ENCODE measurements at regions not wholly inside any gene's neighbourhood (a gene's known extent, or its start where the extent isn't known, plus 50 kb on each side); places are given as distances from the start of the nearest gene placed in this dataset.

DNA sequence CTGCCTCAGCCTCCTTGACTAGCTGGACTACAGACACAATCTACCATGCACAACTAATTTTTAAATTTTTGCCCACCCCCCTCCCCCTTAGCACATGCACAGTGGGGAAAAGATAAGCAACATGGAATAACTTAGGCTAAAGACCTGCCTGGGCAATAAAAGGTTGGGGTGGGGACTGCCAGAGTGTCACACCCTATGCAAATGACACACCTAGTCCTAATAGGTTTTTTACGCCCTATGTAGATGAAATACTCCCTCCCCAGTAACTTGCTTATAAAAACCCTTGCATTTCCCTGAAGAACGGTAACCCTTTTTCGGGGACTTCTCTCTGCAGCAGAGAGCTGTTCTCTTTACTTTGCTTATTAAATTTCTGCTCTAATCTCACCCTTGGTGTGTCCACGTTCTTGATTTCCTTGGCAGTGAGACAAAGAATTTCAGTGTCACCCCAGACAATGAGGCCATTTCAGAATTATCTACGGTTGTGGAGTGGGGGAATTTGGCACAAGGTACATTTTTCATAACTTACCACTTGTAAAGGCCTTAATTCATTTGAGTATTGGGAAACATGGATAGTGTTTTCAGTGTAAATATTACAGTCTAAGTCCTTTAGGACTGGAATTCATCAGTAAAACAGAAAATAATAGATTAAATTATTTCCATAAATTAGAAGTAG lies 109.2 kb downstream of the NOL4 start:
- H3K4me3 ChIP-seq (ENCODE audit: insufficient read depth, low read depth, low read length) = no peak overlapping the region
- H3K27me3 ChIP-seq (ENCODE audit: control insufficient read depth, insufficient read depth, low read length, poor library complexity, severe bottlenecking) = no peaks in the 10 kb centered on the region
- H3K4me1 ChIP-seq (ENCODE audit: control insufficient read depth, insufficient read depth, low read length) = peaks cover 4% of the 10 kb centered on the region
- no peaks in the 10 kb centered on the region for H3K9me3 ChIP-seq (ENCODE audit: control insufficient read depth, low read length)
- WGBS, 2 experiments = 91 to 92% methylated on average over 4 to 5 of the region's 5 CpGs
- H3K36me3 ChIP-seq (ENCODE audit: control insufficient read depth, insufficient read depth, low read length) = no peaks in the 10 kb centered on the region
- no peak overlapping the region for H3K27ac ChIP-seq (ENCODE audit: insufficient read depth, low read depth, low read length, poor library complexity, severe bottlenecking)

DNA sequence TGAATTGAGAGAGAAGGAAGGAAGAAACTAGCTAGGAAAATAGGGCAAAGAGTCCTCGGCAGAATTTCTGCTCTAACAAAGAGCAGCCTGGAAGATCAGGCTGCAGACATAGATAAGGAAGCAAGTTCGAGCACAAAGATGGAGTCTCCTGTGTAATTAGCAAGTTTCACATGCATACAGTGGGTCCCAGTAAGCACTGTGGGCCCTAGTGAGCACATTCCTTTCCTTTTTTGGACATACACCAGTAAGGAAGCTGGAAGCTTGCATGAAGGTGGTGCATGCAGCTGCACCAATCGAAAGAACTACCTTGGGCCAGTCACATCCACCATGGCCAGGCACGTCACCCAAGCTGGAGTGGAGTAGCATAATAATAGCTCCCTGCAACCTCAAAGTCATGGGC lies 109.7 kb downstream of the NOL4 start:
- H3K4me1 ChIP-seq (ENCODE audit: control insufficient read depth, insufficient read depth, low read length) = peaks cover 4% of the 10 kb centered on the region
- H3K4me3 ChIP-seq (ENCODE audit: insufficient read depth, low read depth, low read length) = no peak overlapping the region
- no peaks in the 10 kb centered on the region for H3K27me3 ChIP-seq (ENCODE audit: control insufficient read depth, insufficient read depth, low read length, poor library complexity, severe bottlenecking)
- no peak overlapping the region for H3K27ac ChIP-seq (ENCODE audit: insufficient read depth, low read depth, low read length, poor library complexity, severe bottlenecking)
- no peaks in the 10 kb centered on the region for H3K36me3 ChIP-seq (ENCODE audit: control insufficient read depth, insufficient read depth, low read length)
- H3K9me3 ChIP-seq (ENCODE audit: control insufficient read depth, low read length) = no peaks in the 10 kb centered on the region
- 89 to 91% methylated on average over 4 of the region's 4 CpGs for whole genome bisulfite sequencing, 2 experiments

DNA sequence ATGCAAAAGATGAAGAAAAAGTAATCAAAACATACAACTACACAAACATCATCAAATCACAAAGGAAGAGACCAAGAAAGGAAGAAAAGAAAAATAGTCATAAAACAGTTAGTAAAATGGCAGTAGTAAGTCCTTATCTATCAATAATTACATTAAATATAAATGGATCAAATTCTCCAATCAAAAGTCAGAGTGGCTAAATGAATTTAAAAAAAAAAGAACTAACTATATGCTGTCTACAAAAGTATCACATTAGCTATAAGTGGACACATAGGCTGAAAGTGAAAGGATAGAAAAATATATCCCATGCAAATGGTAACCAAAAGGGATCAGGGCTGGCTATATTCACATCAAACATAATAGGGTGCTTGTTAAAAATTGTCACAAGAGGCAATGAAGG lies 116.5 kb downstream of the NOL4 start:
- Histone ChIP-seq H3K27ac (ENCODE audit: insufficient read depth, low read depth, low read length, poor library complexity, severe bottlenecking) (no peak overlapping the region), H3K4me3 (ENCODE audit: insufficient read depth, low read depth, low read length) (no peak overlapping the region), H3K9me3 (ENCODE audit: control insufficient read depth, low read length) (no peaks in the 10 kb centered on the region), H3K27me3 (ENCODE audit: control insufficient read depth, insufficient read depth, low read length, poor library complexity, severe bottlenecking) (no peaks in the 10 kb centered on the region), H3K36me3 (ENCODE audit: control insufficient read depth, insufficient read depth, low read length) (no peaks in the 10 kb centered on the region), H3K4me1 (ENCODE audit: control insufficient read depth, insufficient read depth, low read length) (no peaks in the 10 kb centered on the region)

DNA sequence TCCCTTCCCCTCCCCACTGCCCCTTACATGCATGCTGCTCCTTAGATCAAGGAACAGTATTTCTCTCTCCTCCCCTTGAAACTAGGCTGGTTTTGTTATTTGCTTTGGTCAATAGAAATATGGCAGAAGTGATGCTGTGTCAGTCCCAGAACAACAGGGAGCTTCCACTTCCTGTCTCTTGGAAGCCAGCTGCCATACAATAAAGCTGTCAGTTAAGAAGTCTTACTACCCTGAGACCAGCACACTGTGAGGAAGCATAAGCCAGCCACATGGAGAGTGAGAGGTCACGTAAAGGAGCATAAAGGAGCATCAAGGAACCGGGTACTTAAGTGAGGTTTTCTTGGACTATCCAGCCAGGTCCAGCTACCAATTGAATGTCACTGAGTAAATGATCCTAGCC lies 126.6 kb downstream of the NOL4 start:
- Histone ChIP-seq H3K27me3 (ENCODE audit: control insufficient read depth, insufficient read depth, low read length, poor library complexity, severe bottlenecking) (no peaks in the 10 kb centered on the region), H3K27ac (ENCODE audit: insufficient read depth, low read depth, low read length, poor library complexity, severe bottlenecking) (no peak overlapping the region), H3K4me1 (ENCODE audit: control insufficient read depth, insufficient read depth, low read length) (no peaks in the 10 kb centered on the region), H3K9me3 (ENCODE audit: control insufficient read depth, low read length) (no peaks in the 10 kb centered on the region), H3K4me3 (ENCODE audit: insufficient read depth, low read depth, low read length) (no peak overlapping the region), H3K36me3 (ENCODE audit: control insufficient read depth, insufficient read depth, low read length) (no peaks in the 10 kb centered on the region)
- 48 to 69% methylated on average over 2 of the region's 2 CpGs for WGBS, 2 experiments

DNA sequence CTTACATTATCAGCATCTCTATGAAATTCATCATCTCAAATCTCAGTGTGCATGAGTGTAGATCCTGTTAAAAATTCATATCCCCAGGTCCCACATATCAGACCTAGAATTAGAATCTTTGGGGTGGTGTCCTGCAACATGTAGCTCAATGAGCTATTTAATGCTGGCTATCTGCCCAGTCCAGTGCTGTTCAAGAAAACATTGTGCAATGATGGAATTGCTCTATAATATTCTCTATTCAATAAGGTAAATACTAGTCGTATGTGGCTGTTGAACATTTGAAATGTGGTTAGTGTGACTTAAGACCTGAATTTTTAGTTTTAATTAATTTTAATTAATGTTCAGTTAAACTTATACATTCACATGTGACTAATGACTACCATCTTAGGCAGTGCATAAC lies 127.4 kb downstream of the NOL4 start:
- H3K27ac ChIP-seq (ENCODE audit: insufficient read depth, low read depth, low read length, poor library complexity, severe bottlenecking) = no peak overlapping the region
- H3K4me3 ChIP-seq (ENCODE audit: insufficient read depth, low read depth, low read length) = no peak overlapping the region
- H3K4me1 ChIP-seq (ENCODE audit: control insufficient read depth, insufficient read depth, low read length) = no peaks in the 10 kb centered on the region
- no peaks in the 10 kb centered on the region for H3K9me3 ChIP-seq (ENCODE audit: control insufficient read depth, low read length)
- no peaks in the 10 kb centered on the region for H3K27me3 ChIP-seq (ENCODE audit: control insufficient read depth, insufficient read depth, low read length, poor library complexity, severe bottlenecking)
- WGBS, 2 experiments = no CpG with 5 or more reads among the region's 1 CpG
- no peaks in the 10 kb centered on the region for H3K36me3 ChIP-seq (ENCODE audit: control insufficient read depth, insufficient read depth, low read length)

DNA sequence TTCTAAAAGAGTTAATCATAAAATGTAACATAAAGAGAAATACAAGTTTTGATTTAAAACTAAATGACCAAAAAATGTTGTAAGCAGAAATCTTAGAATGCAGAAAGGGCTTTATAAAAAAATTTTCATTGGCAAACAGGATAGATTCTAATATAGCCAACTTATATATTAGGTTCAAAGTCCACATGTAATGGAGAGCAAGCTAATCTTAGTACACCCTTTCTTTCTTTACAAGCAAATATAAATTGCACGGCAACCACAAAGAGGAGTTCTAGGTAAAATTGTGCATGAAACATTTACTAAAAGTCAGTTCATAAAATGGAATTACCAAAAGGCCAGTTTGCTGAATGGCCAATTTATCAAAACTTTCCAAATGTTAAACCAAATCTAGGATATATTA lies 130.6 kb downstream of the NOL4 start:
- 100% methylated on average over 1 of the region's 1 CpG; no CpG with 5 or more reads in 1 of the 2 experiments for WGBS, 2 experiments
- Histone ChIP-seq H3K9me3 (ENCODE audit: control insufficient read depth, low read length) (no peaks in the 10 kb centered on the region), H3K27ac (ENCODE audit: insufficient read depth, low read depth, low read length, poor library complexity, severe bottlenecking) (no peak overlapping the region), H3K4me3 (ENCODE audit: insufficient read depth, low read depth, low read length) (no peak overlapping the region), H3K4me1 (ENCODE audit: control insufficient read depth, insufficient read depth, low read length) (no peaks in the 10 kb centered on the region), H3K36me3 (ENCODE audit: control insufficient read depth, insufficient read depth, low read length) (no peaks in the 10 kb centered on the region), H3K27me3 (ENCODE audit: control insufficient read depth, insufficient read depth, low read length, poor library complexity, severe bottlenecking) (no peaks in the 10 kb centered on the region)

DNA sequence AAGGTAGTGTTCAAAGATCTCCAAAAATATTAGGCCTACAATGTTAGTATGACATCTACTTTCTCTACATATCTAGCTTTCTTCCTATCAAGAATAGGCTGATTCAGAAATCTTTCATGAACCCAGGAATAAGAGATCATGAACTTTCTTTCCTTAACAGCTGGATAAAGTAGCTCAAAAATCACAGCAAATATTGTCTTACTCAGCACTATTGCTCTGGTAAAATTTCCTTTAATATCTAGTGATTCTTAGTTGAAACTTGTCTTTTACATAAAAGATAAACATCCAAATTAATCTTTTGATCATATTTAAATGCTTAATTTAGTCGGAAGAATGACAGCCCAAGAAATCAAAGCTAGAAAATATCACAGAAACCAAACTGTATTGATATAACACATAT lies 131.9 kb downstream of the NOL4 start:
- WGBS, 2 experiments = 60% methylated on average over 1 of the region's 1 CpG; no CpG with 5 or more reads in 1 of the 2 experiments
- H3K4me1 ChIP-seq (ENCODE audit: control insufficient read depth, insufficient read depth, low read length) = no peaks in the 10 kb centered on the region

DNA sequence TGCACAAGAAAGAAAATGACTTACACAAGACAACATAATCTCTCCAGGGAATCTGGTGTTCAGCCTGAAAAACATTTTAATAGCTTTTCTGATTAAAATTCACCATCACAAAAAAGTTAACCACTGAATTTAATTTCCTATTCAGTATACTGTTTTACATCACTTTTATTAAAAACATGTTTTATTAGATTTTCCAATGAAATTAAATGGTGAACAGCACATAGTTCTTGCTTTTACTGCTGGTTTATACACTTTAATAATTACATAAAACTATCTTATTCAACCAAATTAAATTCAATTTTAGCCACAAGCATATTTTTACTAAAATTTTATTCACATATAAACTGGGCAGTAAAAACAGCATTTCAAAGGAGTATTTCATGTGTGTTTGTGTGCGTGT lies 138.3 kb downstream of the NOL4 start:
- Histone ChIP-seq H3K27me3 (ENCODE audit: control insufficient read depth, insufficient read depth, low read length, poor library complexity, severe bottlenecking) (no peaks in the 10 kb centered on the region), H3K27ac (ENCODE audit: insufficient read depth, low read depth, low read length, poor library complexity, severe bottlenecking) (no peak overlapping the region), H3K4me1 (ENCODE audit: control insufficient read depth, insufficient read depth, low read length) (no peaks in the 10 kb centered on the region), H3K4me3 (ENCODE audit: insufficient read depth, low read depth, low read length) (no peak overlapping the region), H3K9me3 (ENCODE audit: control insufficient read depth, low read length) (no peaks in the 10 kb centered on the region), H3K36me3 (ENCODE audit: control insufficient read depth, insufficient read depth, low read length) (no peaks in the 10 kb centered on the region)
- 0% methylated on average over 1 of the region's 1 CpG; no CpG with 5 or more reads in 1 of the 2 experiments for WGBS, 2 experiments

More for the DNA sequence above, 131.9 kb downstream of the NOL4 start:
- Histone ChIP-seq H3K27ac (ENCODE audit: insufficient read depth, low read depth, low read length, poor library complexity, severe bottlenecking) (no peak overlapping the region), H3K27me3 (ENCODE audit: control insufficient read depth, insufficient read depth, low read length, poor library complexity, severe bottlenecking) (no peaks in the 10 kb centered on the region), H3K36me3 (ENCODE audit: control insufficient read depth, insufficient read depth, low read length) (no peaks in the 10 kb centered on the region), H3K4me3 (ENCODE audit: insufficient read depth, low read depth, low read length) (no peak overlapping the region), H3K9me3 (ENCODE audit: control insufficient read depth, low read length) (no peaks in the 10 kb centered on the region)

DNA sequence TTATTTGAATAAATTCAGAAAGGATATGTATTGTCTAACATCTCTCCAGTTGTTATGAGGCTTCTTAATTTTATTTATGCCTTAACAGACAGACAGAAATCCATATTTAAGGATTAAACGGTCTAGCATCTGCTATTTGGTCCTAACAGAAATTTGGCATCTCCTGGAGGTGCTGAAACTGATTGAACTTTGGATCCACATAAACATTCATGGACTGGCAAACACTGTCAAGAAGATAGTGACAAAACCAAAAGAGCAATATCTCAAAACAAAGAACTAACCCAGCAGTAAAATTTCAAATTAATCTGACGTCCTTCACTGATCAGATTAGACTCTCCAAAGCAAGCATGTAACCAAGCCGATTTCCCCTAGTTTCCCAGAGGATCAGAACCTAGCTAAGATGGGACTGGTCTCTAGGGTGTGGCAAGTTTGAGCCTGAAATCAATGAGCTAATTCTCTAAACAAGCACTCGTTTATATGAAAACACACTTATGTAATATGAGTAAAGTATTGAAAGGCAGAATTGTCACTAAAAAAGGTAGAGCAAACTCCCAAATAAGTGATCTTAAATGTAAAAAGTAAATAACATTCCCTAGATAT lies 139.5 kb downstream of the NOL4 start:
- 93 to 94% methylated on average over 3 of the region's 4 CpGs for WGBS, 2 experiments
- Histone ChIP-seq H3K27me3 (ENCODE audit: control insufficient read depth, insufficient read depth, low read length, poor library complexity, severe bottlenecking) (no peaks in the 10 kb centered on the region), H3K4me3 (ENCODE audit: insufficient read depth, low read depth, low read length) (no peak overlapping the region), H3K9me3 (ENCODE audit: control insufficient read depth, low read length) (no peaks in the 10 kb centered on the region), H3K4me1 (ENCODE audit: control insufficient read depth, insufficient read depth, low read length) (no peaks in the 10 kb centered on the region), H3K36me3 (ENCODE audit: control insufficient read depth, insufficient read depth, low read length) (no peaks in the 10 kb centered on the region), H3K27ac (ENCODE audit: insufficient read depth, low read depth, low read length, poor library complexity, severe bottlenecking) (no peak overlapping the region)

DNA sequence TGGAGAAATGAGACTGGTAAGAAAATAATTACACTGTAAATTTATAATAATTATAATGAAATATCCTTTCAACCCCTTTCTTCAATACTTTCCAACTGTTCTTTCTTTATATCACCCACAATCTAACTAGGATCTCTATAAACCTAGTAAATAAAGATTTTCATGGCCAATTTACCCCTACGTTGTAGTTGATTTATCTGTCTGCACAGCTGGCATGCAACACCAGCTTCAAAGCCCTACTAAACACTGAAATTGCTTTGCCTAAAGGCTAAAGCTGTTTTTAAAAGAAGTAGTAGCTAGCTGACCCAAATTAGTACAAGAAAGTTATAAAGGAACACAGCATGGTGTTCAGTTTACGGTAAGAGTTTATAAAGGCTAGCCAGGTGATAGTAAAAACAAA lies 140.1 kb downstream of the NOL4 start:
- H3K9me3 ChIP-seq (ENCODE audit: control insufficient read depth, low read length) = no peaks in the 10 kb centered on the region
- H3K36me3 ChIP-seq (ENCODE audit: control insufficient read depth, insufficient read depth, low read length) = no peaks in the 10 kb centered on the region
- H3K4me3 ChIP-seq (ENCODE audit: insufficient read depth, low read depth, low read length) = no peak overlapping the region
- no peaks in the 10 kb centered on the region for H3K4me1 ChIP-seq (ENCODE audit: control insufficient read depth, insufficient read depth, low read length)
- no peaks in the 10 kb centered on the region for H3K27me3 ChIP-seq (ENCODE audit: control insufficient read depth, insufficient read depth, low read length, poor library complexity, severe bottlenecking)
- H3K27ac ChIP-seq (ENCODE audit: insufficient read depth, low read depth, low read length, poor library complexity, severe bottlenecking) = no peak overlapping the region
- 85 to 86% methylated on average over 2 of the region's 2 CpGs for WGBS, 2 experiments
